Thyroid gland (tissue), 4 donors: ENCODE measurements at regions not wholly inside any gene's neighbourhood (a gene's known extent, or its start where the extent isn't known, plus 50 kb on each side); places are given as distances from the start of the nearest gene placed in this dataset.

Experiments
- CTCF ChIP-seq, 6 experiments: fragments of 200-600 bp in 3 of 6; fragments of 450-650 bp in 3 of 6; sonication (generic) in 3 of 6; IDR thresholded peaks; one replicate each; pipeline ENCODE4 v1.5.1; 2016 to 2019; ENCODE audit warnings: antibody characterized with exemption in 6 of 6, mild to moderate bottlenecking in 2 of 6, inconsistent platforms in 1 of 6, moderate library complexity in 1 of 6
- POLR2A ChIP-seq, 2 donors: fragments of 450-650 bp; IDR thresholded peaks; one replicate each; pipeline ENCODE4 v1.6.1; 2017; ENCODE audit warnings: antibody characterized with exemption in 2 of 2, mild to moderate bottlenecking in 2 of 2, moderate library complexity in 1 of 2

GRCh38 chr4:81673961-81674360, 202.3 kb upstream of the RASGEF1B start:
- TF ChIP-seq CTCF (IDR thresholded peaks at IDR 0.05): no peak
- TF ChIP-seq POLR2A (IDR thresholded peaks at IDR 0.05): no peak
